SU-DHL-6 (cell line): ENCODE measurements at regions not wholly inside any gene's neighbourhood (a gene's known extent, or its start where the extent isn't known, plus 50 kb on each side); places are given as distances from the start of the nearest gene placed in this dataset.

Source experiments
- CTCF ChIP-seq: fragments of 200-600 bp; sonication (generic); IDR thresholded peaks from one replicate; pipeline ENCODE4 v1.5.1; 2017; ENCODE audit warnings: antibody characterized with exemption, mild to moderate bottlenecking, low read length, moderate library complexity; ENCODE audit not compliant: insufficient read depth, poor library complexity, severe bottlenecking
- EZH2phosphoT487 ChIP-seq: fragments of 200-600 bp; sonication (generic), shearing (Covaris generic); conservative IDR thresholded peaks from 2 replicates; pipeline ENCODE4 v1.6.1; 2018; ENCODE audit warnings: mild to moderate bottlenecking, antibody characterized with exemption, low read length, moderate library complexity, mixed read lengths

GRCh38 chr4:138032222-138032621 is 209.9 kb downstream of the SLC7A11 start:
- TF ChIP-seq CTCF = no peak
- TF ChIP-seq EZH2phosphoT487 = no peak
